Spleen (tissue), 7 donors: ENCODE measurements at regions not wholly inside any gene's neighbourhood (a gene's known extent, or its start where the extent isn't known, plus 50 kb on each side); places are given as distances from the start of the nearest gene placed in this dataset.

Experiments
- CTCF ChIP-seq, 11 experiments: fragments of 200-600 bp in 7 of 11; fragments of 450-650 bp in 4 of 11; sonication (generic) in 4 of 11; IDR thresholded peaks in 8 of 11; conservative IDR thresholded peaks in 3 of 11; 1 replicate in 7 of 11; 2 replicates in 4 of 11; pipeline versions ENCODE4 v1.4.0 to v1.8.0; 2016 to 2021; ENCODE audit warnings: antibody characterized with exemption in 11 of 11, inconsistent platforms in 4 of 11, mild to moderate bottlenecking in 1 of 11
- POLR2A ChIP-seq, 3 donors: fragments of 450-650 bp; IDR thresholded peaks; one replicate each; pipeline ENCODE4 v1.5.1; 2017; ENCODE audit warnings: antibody characterized with exemption in 3 of 3, mild to moderate bottlenecking in 1 of 3
- POLR2AphosphoS5 ChIP-seq, 3 donors: sonication (generic); formaldehyde crosslinking; IDR thresholded peaks; one replicate each; pipeline ENCODE4 v1.5.1; 2017; ENCODE audit warnings: antibody characterized with exemption in 3 of 3
- donor health status: DM: no; HTN: no; CAD: no; lungs with moderate emphysema.
- donor health status: DM: no; HTN: no; CAD: no.
- donor health status: DM: no; HTN: no; CAD: no.

- TF ChIP-seq CTCF (IDR thresholded peaks at IDR 0.05 in 8 of 11, conservative IDR thresholded peaks at IDR 0.05 in 3 of 11) (no peak), POLR2A (IDR thresholded peaks at IDR 0.05) (no peak), POLR2AphosphoS5 (IDR thresholded peaks at IDR 0.05) (no peak)
These were observed 337.2 kb downstream of the NPR3 start for GRCh38 chr5:33048315-33048714.
